ENCODE measurements at regions not wholly inside any gene's neighbourhood (a gene's known extent, or its start where the extent isn't known, plus 50 kb on each side); places are given as distances from the start of the nearest gene placed in this dataset.

DNA sequence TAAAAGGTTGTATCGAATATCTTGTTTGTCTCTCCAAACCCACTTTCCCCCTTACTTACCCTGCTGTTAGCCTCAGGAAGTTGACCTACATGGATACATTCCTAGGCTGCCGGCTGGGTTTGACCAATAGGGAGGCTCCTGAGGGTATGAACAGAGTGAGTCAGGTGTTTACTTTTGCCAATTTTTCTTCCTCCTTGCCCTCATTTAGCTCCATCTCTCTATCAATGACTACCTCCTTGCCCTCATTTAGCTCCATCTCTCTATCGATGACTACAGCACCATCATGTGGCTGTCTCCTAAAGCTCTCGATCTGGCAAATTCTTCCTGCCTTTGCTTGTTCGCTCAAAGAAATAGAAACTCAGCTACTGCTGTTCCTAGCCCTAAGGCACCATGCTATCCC lies 571.9 kb upstream of the CRIM1 start:
- TF ChIP-seq TAF1 (IDR thresholded peaks at IDR 0.05; ENCODE audit: borderline replicate concordance, low read depth, low read length) (no peak), JUND (IDR thresholded peaks at IDR 0.05) (no peak), POLR2AphosphoS5 (IDR thresholded peaks at IDR 0.05; ENCODE audit: low read depth, low read length) (no peak)
- TF ChIP-seq, protein P1, sequence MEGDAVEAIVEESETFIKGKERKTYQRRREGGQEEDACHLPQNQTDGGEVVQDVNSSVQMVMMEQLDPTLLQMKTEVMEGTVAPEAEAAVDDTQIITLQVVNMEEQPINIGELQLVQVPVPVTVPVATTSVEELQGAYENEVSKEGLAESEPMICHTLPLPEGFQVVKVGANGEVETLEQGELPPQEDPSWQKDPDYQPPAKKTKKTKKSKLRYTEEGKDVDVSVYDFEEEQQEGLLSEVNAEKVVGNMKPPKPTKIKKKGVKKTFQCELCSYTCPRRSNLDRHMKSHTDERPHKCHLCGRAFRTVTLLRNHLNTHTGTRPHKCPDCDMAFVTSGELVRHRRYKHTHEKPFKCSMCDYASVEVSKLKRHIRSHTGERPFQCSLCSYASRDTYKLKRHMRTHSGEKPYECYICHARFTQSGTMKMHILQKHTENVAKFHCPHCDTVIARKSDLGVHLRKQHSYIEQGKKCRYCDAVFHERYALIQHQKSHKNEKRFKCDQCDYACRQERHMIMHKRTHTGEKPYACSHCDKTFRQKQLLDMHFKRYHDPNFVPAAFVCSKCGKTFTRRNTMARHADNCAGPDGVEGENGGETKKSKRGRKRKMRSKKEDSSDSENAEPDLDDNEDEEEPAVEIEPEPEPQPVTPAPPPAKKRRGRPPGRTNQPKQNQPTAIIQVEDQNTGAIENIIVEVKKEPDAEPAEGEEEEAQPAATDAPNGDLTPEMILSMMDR (IDR thresholded peaks at IDR 0.05), result no peak

Data from SK-N-SH (cell line).